ENCODE measurements at regions not wholly inside any gene's neighbourhood (a gene's known extent, or its start where the extent isn't known, plus 50 kb on each side); places are given as distances from the start of the nearest gene placed in this dataset.

DNA sequence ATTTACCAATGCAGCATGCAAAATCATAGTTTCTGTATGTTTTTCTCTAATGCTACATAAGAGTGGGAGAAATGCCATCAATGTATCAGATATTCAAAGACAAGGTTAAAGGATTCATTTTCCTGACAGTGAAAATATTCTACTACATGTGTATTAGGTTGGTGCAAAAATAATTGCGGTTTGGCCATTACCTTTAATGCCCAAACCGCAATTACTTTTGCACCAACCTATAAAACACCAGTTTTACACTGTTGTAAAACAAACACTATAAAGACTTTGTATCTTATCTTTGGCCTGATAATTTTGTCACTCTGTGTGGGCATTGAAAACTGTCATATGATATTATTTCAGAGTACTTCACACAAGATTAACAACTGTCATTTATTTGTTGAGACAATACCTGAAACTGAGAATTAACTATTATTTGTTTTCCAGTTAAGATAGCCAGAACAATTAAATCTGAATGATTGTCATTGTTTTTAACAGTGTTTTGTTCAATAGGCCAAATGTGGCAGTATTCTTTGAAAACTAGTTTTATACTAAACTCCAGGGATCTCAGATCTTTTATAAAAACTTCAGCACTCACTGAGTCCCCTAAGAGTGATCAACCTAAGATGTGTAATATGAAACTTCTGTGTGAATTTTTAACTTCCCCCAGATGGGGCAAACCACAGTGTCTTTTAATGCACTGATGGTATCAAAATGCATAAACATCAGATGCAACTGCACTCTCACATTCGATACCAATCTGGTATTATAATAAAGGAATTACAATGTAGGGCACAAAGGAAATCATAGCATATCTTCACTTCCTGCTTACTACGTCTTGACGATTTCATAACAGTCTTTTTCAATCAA lies 53.8 kb upstream of the FBN2 start:
- no peak overlapping the region for H3K4me3 Mint-ChIP-seq
- no peaks in the 10 kb centered on the region for H3K9me3 Mint-ChIP-seq
- no peaks in the 10 kb centered on the region for H3K27me3 Mint-ChIP-seq (ENCODE audit: low read depth)
- intact Hi-C loops (cut with micrococcal nuclease), result no loop called here
- H3K4me1 Mint-ChIP-seq (ENCODE audit: low read depth), result no peaks in the 10 kb centered on the region
- CTCF ChIA-PET, result no interaction called here
- DNase-seq, result no peak
- no peaks in the 10 kb centered on the region for H3K36me3 Mint-ChIP-seq (ENCODE audit: low read depth)
- no peak overlapping the region for H3K27ac Mint-ChIP-seq

- Mint-ChIP-seq H3K4me3 (no peak overlapping the region), H3K9me3 (no peaks in the 10 kb centered on the region)
- CTCF ChIA-PET, result no interaction called here
Observed at GRCh38 chr5:128596071-128596470, 58.0 kb upstream of the FBN2 start.

GRCh38 chr5:128597156-128597555 lies 59.1 kb upstream of the FBN2 start:
- Mint-ChIP-seq H3K36me3 (ENCODE audit: low read depth) (no peaks in the 10 kb centered on the region), H3K27me3 (ENCODE audit: low read depth) (no peaks in the 10 kb centered on the region), H3K27ac (no peak overlapping the region), H3K4me3 (no peak overlapping the region), H3K4me1 (ENCODE audit: low read depth) (no peaks in the 10 kb centered on the region), H3K9me3 (no peaks in the 10 kb centered on the region)
- no peak for DNase-seq
- intact Hi-C loops (cut with micrococcal nuclease), result no loop called here
- CTCF ChIA-PET, result no interaction called here

More at GRCh38 chr5:128596071-128596470, 58.0 kb upstream of the FBN2 start:
- DNase-seq, result no peak
- Mint-ChIP-seq H3K4me1 (ENCODE audit: low read depth) (no peaks in the 10 kb centered on the region), H3K36me3 (ENCODE audit: low read depth) (no peaks in the 10 kb centered on the region), H3K27me3 (ENCODE audit: low read depth) (no peaks in the 10 kb centered on the region), H3K27ac (no peak overlapping the region)
- intact Hi-C loops (cut with micrococcal nuclease), result no loop called here

DNA sequence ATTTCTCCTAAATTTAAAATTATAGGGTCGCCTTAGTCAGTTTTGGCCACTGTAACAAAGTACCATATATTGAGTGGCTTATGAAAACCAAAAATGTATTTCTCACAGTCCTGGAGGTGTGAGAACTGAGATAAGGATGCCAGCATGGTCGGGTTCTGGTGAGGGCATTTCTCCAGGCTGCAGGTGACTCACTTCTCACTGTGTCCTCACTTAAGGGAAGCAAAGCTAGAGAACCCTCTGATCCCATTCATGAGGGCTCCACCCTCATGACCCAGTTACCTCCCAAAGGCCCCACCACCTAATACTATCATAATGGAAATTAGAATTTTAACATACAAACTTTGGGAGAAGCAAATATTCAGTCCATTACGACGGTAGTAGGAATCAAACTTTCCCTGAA lies 75.1 kb upstream of the FBN2 start:
- peaks cover 5% of the 10 kb centered on the region for H3K9me3 Mint-ChIP-seq
- H3K4me3 Mint-ChIP-seq, result no peak overlapping the region
- H3K36me3 Mint-ChIP-seq (ENCODE audit: low read depth), result no peaks in the 10 kb centered on the region
- DNase-seq, result no peak
- H3K27me3 Mint-ChIP-seq (ENCODE audit: low read depth), result peaks cover 4% of the 10 kb centered on the region
- H3K4me1 Mint-ChIP-seq (ENCODE audit: low read depth), result no peaks in the 10 kb centered on the region
- H3K27ac Mint-ChIP-seq, result no peak overlapping the region
- intact Hi-C loops (cut with micrococcal nuclease), result no loop called here
- CTCF ChIA-PET, result no interaction called here

DNA sequence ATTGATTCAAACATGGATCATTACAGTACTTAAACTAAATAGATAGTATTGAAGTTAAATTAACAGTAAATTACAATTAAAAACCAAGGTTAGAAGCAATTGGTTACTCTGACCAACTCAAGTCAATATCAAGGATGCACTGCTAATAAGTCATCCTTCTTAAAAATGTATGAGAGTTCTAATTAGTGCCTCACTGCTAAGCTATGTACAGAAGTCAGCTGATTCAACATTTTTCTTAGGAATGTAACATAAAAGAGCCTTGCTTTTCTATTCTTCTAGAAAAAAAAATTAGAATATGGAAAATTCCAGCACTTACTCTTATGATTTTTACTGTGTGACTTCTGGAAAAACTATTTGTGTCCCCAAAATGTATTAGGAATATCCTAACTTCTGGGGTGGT lies 75.7 kb upstream of the FBN2 start:
- no peak overlapping the region for H3K4me3 Mint-ChIP-seq
- H3K9me3 Mint-ChIP-seq, result peaks cover 4% of the 10 kb centered on the region
- no peaks in the 10 kb centered on the region for H3K4me1 Mint-ChIP-seq (ENCODE audit: low read depth)
- no peaks in the 10 kb centered on the region for H3K36me3 Mint-ChIP-seq (ENCODE audit: low read depth)
- intact Hi-C loops (cut with micrococcal nuclease), result no loop called here
- peaks cover 4% of the 10 kb centered on the region for H3K27me3 Mint-ChIP-seq (ENCODE audit: low read depth)
- CTCF ChIA-PET, result no interaction called here
- H3K27ac Mint-ChIP-seq, result no peak overlapping the region
- DNase-seq, result no peak

DNA sequence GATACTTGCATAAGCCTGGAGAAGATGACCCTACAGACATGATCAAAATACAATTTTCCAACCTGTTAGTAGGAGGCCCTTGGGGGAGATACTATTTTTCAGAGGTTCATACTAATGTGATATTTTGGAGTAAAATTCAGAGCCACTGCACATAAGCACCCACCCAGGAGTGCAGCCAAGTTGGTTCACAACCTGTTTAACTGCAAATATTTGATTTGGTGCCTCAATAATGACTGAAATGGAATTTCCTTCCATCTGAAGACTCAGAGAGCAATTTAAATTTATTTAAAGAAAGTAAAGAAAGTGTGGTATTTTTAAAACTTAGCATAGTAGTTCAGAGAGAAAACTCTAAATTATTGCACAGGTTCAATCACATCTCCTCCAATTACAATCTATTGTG lies 77.5 kb upstream of the FBN2 start:
- H3K9me3 Mint-ChIP-seq, result no peaks in the 10 kb centered on the region
- DNase-seq, result no peak
- CTCF ChIA-PET, result no interaction called here
- no peaks in the 10 kb centered on the region for H3K36me3 Mint-ChIP-seq (ENCODE audit: low read depth)
- peaks cover 1% of the 10 kb centered on the region for H3K27me3 Mint-ChIP-seq (ENCODE audit: low read depth)
- H3K4me1 Mint-ChIP-seq (ENCODE audit: low read depth), result no peaks in the 10 kb centered on the region
- no peak overlapping the region for H3K4me3 Mint-ChIP-seq
- intact Hi-C loops (cut with micrococcal nuclease), result no loop called here
- no peak overlapping the region for H3K27ac Mint-ChIP-seq

- intact Hi-C loops (cut with micrococcal nuclease), result no loop called here
- Mint-ChIP-seq H3K4me1 (ENCODE audit: low read depth) (no peaks in the 10 kb centered on the region), H3K4me3 (no peak overlapping the region), H3K36me3 (ENCODE audit: low read depth) (no peaks in the 10 kb centered on the region), H3K27ac (no peak overlapping the region), H3K9me3 (no peaks in the 10 kb centered on the region), H3K27me3 (ENCODE audit: low read depth) (no peaks in the 10 kb centered on the region)
- DNase-seq, result no peak
- CTCF ChIA-PET, result no interaction called here
Observed at GRCh38 chr5:128626536-128627090, 88.6 kb upstream of the FBN2 start.

DNA sequence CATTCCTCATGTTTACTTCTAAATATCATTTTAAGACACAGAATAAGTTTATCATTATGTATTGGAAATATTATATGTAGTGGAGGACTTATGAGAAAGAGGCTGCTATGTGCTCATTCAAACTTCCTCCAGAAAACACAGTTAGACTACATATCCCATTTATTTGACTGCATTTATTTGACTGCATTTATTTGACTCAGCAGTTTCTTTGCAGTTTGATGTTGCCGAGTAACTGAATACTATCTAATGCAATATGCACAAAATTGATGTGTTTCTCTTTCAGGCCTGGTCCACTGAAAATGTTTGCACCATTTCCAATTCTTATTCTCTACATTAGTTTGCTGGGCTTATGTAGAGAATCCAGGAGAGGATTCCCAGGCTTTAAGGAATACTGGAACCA lies 89.9 kb upstream of the FBN2 start:
- no peaks in the 10 kb centered on the region for H3K36me3 Mint-ChIP-seq (ENCODE audit: low read depth)
- H3K27ac Mint-ChIP-seq, result no peak overlapping the region
- H3K4me3 Mint-ChIP-seq, result no peak overlapping the region
- H3K4me1 Mint-ChIP-seq (ENCODE audit: low read depth), result no peaks in the 10 kb centered on the region
- H3K9me3 Mint-ChIP-seq, result no peaks in the 10 kb centered on the region
- intact Hi-C loops (cut with micrococcal nuclease), result no loop called here
- DNase-seq, result no peak
- no peaks in the 10 kb centered on the region for H3K27me3 Mint-ChIP-seq (ENCODE audit: low read depth)
- CTCF ChIA-PET, result no interaction called here

GRCh38 chr5:128629157-128629556 lies 91.1 kb upstream of the FBN2 start:
- intact Hi-C loops (cut with micrococcal nuclease), result no loop called here
- no peak for DNase-seq
- CTCF ChIA-PET, result no interaction called here
- Mint-ChIP-seq H3K9me3 (no peaks in the 10 kb centered on the region), H3K4me3 (no peak overlapping the region), H3K27ac (no peak overlapping the region), H3K4me1 (ENCODE audit: low read depth) (no peaks in the 10 kb centered on the region), H3K36me3 (ENCODE audit: low read depth) (no peaks in the 10 kb centered on the region), H3K27me3 (ENCODE audit: low read depth) (no peaks in the 10 kb centered on the region)

DNA sequence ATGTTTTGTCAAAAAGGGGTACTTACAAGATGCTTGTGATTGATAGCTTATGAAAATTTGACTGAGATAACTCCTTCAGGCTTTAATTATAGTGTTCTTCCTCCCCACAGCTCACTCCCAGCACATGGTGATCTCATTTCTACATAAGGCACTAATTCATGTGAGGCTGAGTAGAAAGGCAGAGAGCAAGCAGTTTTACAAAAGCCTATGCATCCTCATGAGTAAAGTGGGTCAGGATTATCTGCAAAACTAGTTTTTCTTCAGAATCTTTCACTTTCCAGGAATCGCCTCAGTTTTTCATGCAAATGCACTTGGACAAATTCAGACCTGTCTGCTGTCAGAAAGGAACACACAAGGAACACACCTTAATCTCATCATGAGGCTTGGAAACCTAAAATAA lies 92.1 kb upstream of the FBN2 start:
- Mint-ChIP-seq H3K4me3 (no peak overlapping the region), H3K27me3 (ENCODE audit: low read depth) (no peaks in the 10 kb centered on the region), H3K27ac (no peak overlapping the region), H3K4me1 (ENCODE audit: low read depth) (no peaks in the 10 kb centered on the region), H3K36me3 (ENCODE audit: low read depth) (no peaks in the 10 kb centered on the region), H3K9me3 (no peaks in the 10 kb centered on the region)
- DNase-seq, result no peak
- intact Hi-C loops (cut with micrococcal nuclease), result no loop called here
- CTCF ChIA-PET, result no interaction called here

DNA sequence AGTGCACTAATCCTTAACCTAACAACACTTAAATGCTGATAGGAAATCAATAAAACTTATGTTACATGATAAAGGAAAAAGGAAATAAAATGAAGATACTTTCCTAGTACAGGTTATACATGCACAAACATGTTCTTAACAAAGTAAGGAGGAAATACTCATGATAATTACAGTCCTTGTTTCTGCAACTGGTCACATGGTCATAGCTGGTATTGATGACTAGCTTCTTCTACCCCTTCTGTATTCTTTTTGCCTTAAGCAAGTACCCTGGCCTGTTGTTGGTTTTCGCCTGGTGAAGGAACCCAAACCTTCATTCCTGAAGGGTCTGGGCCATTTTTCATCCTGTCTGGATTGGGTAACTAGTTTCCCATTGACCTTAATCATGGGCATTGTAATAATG lies 93.7 kb upstream of the FBN2 start:
- DNase-seq, result no peak
- intact Hi-C loops (cut with micrococcal nuclease), result no loop called here
- H3K4me1 Mint-ChIP-seq (ENCODE audit: low read depth), result no peaks in the 10 kb centered on the region
- H3K27ac Mint-ChIP-seq, result no peak overlapping the region
- H3K36me3 Mint-ChIP-seq (ENCODE audit: low read depth), result no peaks in the 10 kb centered on the region
- no peak overlapping the region for H3K4me3 Mint-ChIP-seq
- no peaks in the 10 kb centered on the region for H3K27me3 Mint-ChIP-seq (ENCODE audit: low read depth)
- CTCF ChIA-PET, result no interaction called here
- H3K9me3 Mint-ChIP-seq, result no peaks in the 10 kb centered on the region

DNA sequence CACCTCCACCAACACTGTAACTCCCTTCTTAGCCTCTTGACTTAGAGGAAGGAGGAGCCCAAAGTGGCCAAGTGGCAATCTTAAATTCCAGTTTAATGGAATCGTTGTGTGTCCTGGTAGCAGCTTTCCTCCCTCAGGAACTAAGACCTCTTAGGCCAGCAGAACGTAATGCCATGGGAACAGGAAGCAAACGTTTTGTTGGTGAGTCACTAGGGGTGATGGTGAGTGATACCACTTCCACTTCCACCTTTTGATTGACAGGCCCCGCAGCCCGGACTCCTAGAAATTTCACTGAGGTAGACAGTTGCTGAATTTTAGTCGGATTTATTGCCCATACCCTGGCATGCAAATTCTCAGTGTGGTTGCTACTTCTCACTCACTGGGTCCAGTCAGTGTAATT lies 94.2 kb upstream of the FBN2 start:
- Mint-ChIP-seq H3K4me1 (ENCODE audit: low read depth) (no peaks in the 10 kb centered on the region), H3K27me3 (ENCODE audit: low read depth) (no peaks in the 10 kb centered on the region), H3K27ac (no peak overlapping the region), H3K4me3 (no peak overlapping the region), H3K9me3 (no peaks in the 10 kb centered on the region), H3K36me3 (ENCODE audit: low read depth) (no peaks in the 10 kb centered on the region)
- CTCF ChIA-PET, result no interaction called here
- DNase-seq, result no peak
- intact Hi-C loops (cut with micrococcal nuclease), result no loop called here

GRCh38 chr5:128633901-128634300 lies 95.9 kb upstream of the FBN2 start:
- Mint-ChIP-seq H3K4me1 (ENCODE audit: low read depth) (no peaks in the 10 kb centered on the region), H3K4me3 (no peak overlapping the region), H3K36me3 (ENCODE audit: low read depth) (no peaks in the 10 kb centered on the region), H3K9me3 (no peaks in the 10 kb centered on the region), H3K27me3 (ENCODE audit: low read depth) (no peaks in the 10 kb centered on the region), H3K27ac (no peak overlapping the region)
- no peak for DNase-seq
- intact Hi-C loops (cut with micrococcal nuclease), result no loop called here
- CTCF ChIA-PET, result no interaction called here
